ENCODE measurements at regions not wholly inside any gene's neighbourhood (a gene's known extent, or its start where the extent isn't known, plus 50 kb on each side); places are given as distances from the start of the nearest gene placed in this dataset.

GRCh38 chr11:79902493-79902892 is 461.7 kb upstream of the TENM4 start:
- DNase-seq: no peak

GRCh38 chr11:79897896-79898295 is 457.1 kb upstream of the TENM4 start:
- no peak for DNase-seq

- DNase-seq: no peak
Measured at GRCh38 chr11:79896258-79896657, 455.4 kb upstream of the TENM4 start.

- no peak for DNase-seq
Measured at GRCh38 chr11:79894111-79894510, 453.3 kb upstream of the TENM4 start.

- no peak for DNase-seq
Measured at GRCh38 chr11:79890272-79890671, 449.4 kb upstream of the TENM4 start.

- DNase-seq: no peak
Measured at GRCh38 chr11:79864882-79865281, 424.1 kb upstream of the TENM4 start.

- no peak for DNase-seq
Measured at GRCh38 chr11:79860336-79860735, 419.5 kb upstream of the TENM4 start.

- no peak for DNase-seq
Measured at GRCh38 chr11:79857377-79858214, 416.8 kb upstream of the TENM4 start.

GRCh38 chr11:79852176-79852575 is 411.3 kb upstream of the TENM4 start:
- no peak for DNase-seq

- DNase-seq: no peak
Measured at GRCh38 chr11:79845002-79845709, 404.3 kb upstream of the TENM4 start.

- no peak for DNase-seq
Measured at GRCh38 chr11:79834015-79834414, 393.2 kb upstream of the TENM4 start.

- DNase-seq: no peak
Measured at GRCh38 chr11:79830446-79830845, 389.6 kb upstream of the TENM4 start.

- DNase-seq: no peak
Measured at GRCh38 chr11:79829891-79830290, 389.1 kb upstream of the TENM4 start.

- no peak for DNase-seq
Measured at GRCh38 chr11:79822766-79823165, 381.9 kb upstream of the TENM4 start.

GRCh38 chr11:79813551-79813950 is 372.7 kb upstream of the TENM4 start:
- DNase-seq: no peak

GRCh38 chr11:79809487-79809886 is 368.7 kb upstream of the TENM4 start:
- no peak for DNase-seq

GRCh38 chr11:79807506-79807905 is 366.7 kb upstream of the TENM4 start:
- no peak for DNase-seq

GRCh38 chr11:79796704-79797103 is 355.9 kb upstream of the TENM4 start:
- no peak for DNase-seq

GRCh38 chr11:79794484-79795393 is 353.9 kb upstream of the TENM4 start:
- no peak for DNase-seq

GRCh38 chr11:79794057-79794456 is 353.2 kb upstream of the TENM4 start:
- no peak for DNase-seq

GRCh38 chr11:79786961-79787360 is 346.1 kb upstream of the TENM4 start:
- DNase-seq: no peak

GRCh38 chr11:79783833-79784232 is 343.0 kb upstream of the TENM4 start:
- DNase-seq: no peak

- no peak for DNase-seq
Measured at GRCh38 chr11:79768343-79768742, 327.5 kb upstream of the TENM4 start.

Data from stimulated activated CD4-positive, alpha-beta T cell treated with anti-CD3 and anti-CD28 coated beads, Interleukin-4, amount 100 ng/mL, for 24 hours (primary cell).